NB4 (cell line): ENCODE measurements at regions not wholly inside any gene's neighbourhood (a gene's known extent, or its start where the extent isn't known, plus 50 kb on each side); places are given as distances from the start of the nearest gene placed in this dataset.

Experiments
- DNase-seq: peaks from one replicate; pipeline ENCODE4 v3.0.0; 2010; ENCODE audit warnings: low read depth
- H3K4me3 ChIP-seq: one replicate; pipeline ENCODE4 v1.5.1; 2011; ENCODE audit warnings: mild to moderate bottlenecking, low read depth, low read length, moderate library complexity
- CTCF ChIP-seq: IDR thresholded peaks from one replicate; pipeline ENCODE4 v1.5.1; 2012; ENCODE audit warnings: low read depth, low read length
- MYC ChIP-seq: IDR thresholded peaks from 2 replicates; pipeline ENCODE4 v1.6.1; 2011; ENCODE audit warnings: low read depth, low read length
- POLR2A ChIP-seq: IDR thresholded peaks from 2 replicates; pipeline ENCODE4 v1.6.1; 2011; ENCODE audit warnings: mild to moderate bottlenecking; ENCODE audit not compliant: insufficient read length; ENCODE audit errors: extremely low read depth
- TF ChIP-seq, protein P1 (sequence below): IDR thresholded peaks from 2 replicates; pipeline ENCODE4 v1.6.1; 2011; ENCODE audit warnings: low read depth, low read length

- no peak for DNase-seq
These were observed 239.0 kb upstream of the KLHL29 start for GRCh38 chr2:23146011-23146410.

DNA sequence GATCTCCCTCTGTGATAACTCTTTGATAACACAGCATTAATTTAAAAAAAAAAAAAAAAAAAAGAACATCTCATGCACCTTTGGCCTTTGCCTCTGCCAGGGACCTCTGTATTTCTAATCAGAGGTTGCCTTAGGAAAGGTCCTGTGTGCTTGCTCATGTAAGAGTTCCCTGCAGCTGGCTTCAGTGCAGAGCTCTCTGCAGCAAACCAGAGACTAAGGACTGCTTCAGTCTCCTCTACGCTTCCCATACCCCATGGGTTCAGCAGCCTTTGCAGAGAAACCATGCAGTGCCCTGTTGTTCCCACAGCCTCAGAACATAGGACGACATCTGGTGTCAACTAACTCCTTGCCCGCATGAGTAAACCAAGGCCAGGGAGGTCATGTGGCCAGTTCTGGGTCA, 236.6 kb upstream of the KLHL29 start:
- no peak for TF ChIP-seq CTCF
- no peak overlapping the region for H3K4me3 ChIP-seq
- DNase-seq: no peak

More at GRCh38 chr2:23146011-23146410, 239.0 kb upstream of the KLHL29 start:
- TF ChIP-seq MYC: no peak
- TF ChIP-seq POLR2A: no peak
- no peak for TF ChIP-seq CTCF
- TF ChIP-seq, protein P1, sequence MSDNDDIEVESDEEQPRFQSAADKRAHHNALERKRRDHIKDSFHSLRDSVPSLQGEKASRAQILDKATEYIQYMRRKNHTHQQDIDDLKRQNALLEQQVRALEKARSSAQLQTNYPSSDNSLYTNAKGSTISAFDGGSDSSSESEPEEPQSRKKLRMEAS: no peak
- H3K4me3 ChIP-seq: no peak overlapping the region

GRCh38 chr2:23149777-23150176, 235.2 kb upstream of the KLHL29 start:
- TF ChIP-seq, protein P1: no peak
- no peak for DNase-seq
- no peak overlapping the region for H3K4me3 ChIP-seq

DNA sequence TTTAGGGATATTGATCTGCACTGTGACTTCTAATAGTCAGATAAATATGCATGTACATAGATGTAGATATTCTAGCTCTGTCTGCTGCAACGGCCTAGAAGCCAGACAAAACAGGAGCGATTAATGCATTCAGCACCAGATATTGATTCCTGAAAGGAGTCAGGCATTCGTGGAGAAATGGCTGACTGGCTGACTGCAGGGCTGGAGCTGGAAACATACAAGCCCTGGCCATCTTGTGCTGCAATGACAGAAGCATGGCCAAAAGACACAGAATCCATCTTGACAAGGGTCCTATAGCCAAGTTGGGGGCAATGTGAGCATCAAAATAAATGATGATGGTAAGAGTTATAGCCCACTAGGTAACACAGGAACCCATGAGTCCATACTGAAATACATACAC, 231.5 kb upstream of the KLHL29 start:
- TF ChIP-seq, protein P1: no peak
- TF ChIP-seq POLR2A (no peak), CTCF (no peak), MYC (no peak)
- no peak for DNase-seq
- H3K4me3 ChIP-seq: no peak overlapping the region

DNA sequence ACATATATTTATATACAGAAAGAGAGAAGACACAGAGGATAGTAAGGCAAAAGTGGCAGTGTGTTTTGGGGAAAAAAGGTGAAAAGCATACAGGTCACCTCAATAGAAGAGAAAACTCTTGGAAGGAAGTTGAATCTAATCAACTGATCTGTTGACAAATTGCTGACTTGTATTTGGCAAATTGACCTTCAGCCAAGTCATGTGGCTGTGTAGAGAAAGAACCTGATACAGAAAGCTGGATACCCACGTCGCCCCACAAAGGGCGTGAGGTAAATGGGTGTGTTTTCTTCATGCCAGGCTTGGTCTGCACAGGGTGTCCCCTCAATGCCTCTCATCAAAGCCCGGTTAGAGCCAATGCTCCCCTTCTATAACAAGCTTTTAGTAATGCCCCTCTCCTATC, 230.0 kb upstream of the KLHL29 start:
- H3K4me3 ChIP-seq: no peak overlapping the region
- TF ChIP-seq POLR2A: no peak
- TF ChIP-seq MYC: no peak
- TF ChIP-seq, protein P1: no peak
- TF ChIP-seq CTCF: no peak
- DNase-seq: no peak

DNA sequence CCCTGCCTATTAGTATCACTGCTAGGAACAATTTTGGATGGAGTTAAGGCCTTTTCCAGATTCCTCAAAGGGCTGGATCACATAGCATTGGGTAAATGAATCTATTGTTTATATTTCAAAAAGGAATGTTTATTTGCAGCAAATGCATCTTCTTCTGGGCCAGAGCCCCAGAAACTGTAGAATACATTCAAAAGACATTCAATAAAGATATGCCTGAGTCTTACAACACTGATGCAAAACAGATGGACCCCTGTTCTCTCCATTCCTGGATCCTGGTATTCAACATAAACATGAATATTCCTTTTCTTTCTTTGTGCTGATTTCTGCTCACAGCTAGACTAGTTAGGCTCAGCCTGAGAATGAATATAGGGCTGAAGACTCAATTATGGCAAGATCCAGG, 227.2 kb upstream of the KLHL29 start:
- H3K4me3 ChIP-seq: no peak overlapping the region
- TF ChIP-seq MYC: no peak
- TF ChIP-seq, protein P1: no peak
- TF ChIP-seq CTCF: no peak
- TF ChIP-seq POLR2A: no peak
- no peak for DNase-seq
